GM19099 (cell line): ENCODE measurements at regions not wholly inside any gene's neighbourhood (a gene's known extent, or its start where the extent isn't known, plus 50 kb on each side); places are given as distances from the start of the nearest gene placed in this dataset.

Experiments used
- POLR2A ChIP-seq: IDR thresholded peaks from 3 replicates; pipeline ENCODE4 v1.6.1; 2011; ENCODE audit warnings: low read depth; ENCODE audit not compliant: insufficient read length; ENCODE audit errors: extremely low read depth

DNA sequence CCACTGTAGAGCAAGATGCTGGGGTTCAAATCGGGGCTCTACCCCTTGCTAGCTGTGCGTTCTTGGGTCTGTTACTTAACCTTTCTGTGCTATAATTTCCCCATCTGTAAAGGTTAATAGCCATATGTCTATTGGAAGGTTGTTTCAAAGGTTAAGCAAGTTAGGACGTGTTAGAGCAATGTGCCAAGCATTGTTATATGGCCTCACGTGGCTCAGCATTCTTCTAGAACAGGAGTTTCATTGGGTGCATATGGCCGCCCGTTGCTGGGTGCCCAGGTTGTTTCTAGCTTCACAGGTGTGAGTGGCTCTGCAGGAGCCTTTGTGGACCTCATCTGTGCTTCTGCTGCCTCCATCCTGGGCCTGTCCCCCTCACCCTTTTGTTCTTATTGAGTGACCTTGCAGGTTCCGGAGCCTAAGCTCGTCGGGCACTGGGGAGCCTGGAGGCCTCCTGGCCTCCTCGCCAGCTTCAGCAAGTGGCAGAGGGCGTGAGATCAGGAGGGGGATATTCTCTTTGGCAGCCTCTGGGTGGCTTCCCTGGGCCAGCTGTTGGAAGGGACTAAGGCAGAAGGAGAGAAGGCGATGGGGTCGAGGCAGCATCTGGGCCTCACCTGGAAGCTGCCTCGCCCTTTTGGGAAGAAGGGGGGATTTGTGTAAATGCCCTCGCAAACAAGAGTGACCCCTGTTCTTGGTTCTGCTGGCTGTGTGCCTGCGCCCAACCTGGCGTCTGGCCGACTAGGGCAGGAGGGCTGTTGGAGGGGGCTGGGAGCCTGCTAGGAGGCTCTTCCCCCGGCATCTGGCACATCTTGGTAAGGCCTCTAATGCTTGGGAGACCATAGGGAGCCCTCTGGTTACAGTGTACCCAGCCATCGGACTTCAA, 80.2 kb upstream of the CIBAR2 start:
- no peak for TF ChIP-seq POLR2A

DNA sequence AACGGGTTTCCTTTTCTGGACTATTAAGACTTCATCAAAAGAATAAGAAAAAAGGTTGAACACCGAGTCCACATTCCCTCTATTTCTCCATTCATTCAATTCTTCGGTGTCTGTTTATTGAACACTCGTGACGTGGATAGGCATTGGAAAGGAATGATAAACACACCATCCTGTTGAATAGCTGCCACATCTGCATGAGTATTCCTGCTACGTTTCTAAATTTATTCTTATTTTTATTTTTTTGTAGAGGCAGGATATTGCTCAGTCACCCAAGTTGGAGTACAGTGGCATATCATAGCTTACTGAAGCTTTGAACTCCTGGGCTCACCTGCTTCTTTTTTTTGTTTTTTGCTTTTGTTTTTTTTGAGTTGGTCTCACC, 80.8 kb upstream of the CIBAR2 start:
- TF ChIP-seq POLR2A, result no peak

DNA sequence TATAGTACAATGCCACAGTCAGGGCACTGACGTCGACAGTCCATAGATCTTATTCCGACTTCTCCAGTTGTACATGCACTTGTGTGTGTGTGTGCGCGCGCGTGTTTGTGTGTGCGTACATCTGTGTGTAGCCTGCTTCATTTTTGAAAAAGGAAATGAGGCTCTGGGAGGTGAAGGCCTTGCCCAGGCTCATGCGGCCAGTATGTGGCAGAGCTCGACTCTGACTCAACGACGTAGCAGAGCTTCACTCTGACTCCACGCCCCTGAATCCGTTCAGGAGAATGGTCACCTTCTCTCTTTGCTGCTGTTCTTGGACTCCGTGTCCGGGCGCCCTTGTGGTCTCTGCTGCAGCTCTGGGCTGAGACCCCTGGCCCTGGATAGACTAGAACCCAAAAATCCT, 81.6 kb upstream of the CIBAR2 start:
- TF ChIP-seq POLR2A, result no peak

DNA sequence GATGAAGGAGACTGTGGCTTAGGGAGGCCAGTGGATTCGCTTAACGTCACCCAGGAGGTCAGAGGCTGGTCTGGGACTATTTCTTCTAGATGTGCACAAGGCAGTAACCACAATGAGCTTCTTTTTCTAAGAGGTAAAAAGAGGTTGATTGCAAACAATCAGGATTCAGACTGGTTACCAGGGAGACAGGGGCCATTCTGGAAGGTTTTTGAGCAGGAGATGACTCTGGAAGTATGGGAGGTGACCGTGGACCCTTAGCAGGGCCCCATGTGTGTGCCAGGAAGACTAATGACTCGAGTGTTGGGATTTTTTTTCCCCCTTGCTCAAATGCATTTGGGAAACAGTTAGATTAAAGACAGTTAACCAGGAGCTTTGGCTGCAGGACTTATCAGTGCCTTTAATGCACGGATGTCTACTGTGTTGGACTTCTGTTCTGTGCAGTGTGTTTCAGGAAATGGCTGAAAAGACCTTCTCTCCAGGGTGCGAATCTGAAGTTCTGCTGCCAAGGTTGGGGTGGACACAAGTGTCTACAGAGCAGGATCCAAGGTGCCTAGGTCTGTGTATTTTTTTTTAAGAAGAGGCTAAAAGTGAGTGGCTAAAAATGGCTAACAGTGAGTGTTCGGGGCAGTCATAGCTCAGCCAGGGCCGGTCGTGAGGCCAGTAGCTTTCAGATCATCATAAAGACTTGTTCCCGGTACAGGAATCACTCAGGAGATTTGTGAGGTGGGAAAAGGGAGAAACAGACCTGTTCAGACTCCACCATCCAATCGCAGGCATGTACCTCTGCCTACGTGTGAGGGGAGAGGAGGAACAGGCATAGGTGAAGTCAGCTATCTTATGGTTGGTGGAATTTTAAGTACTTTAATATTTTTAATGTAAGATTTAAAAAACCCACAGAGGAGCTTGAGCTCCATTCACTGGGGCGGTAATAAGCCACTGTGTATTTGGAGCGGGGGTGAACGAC, 82.3 kb upstream of the CIBAR2 start:
- no peak for TF ChIP-seq POLR2A

DNA sequence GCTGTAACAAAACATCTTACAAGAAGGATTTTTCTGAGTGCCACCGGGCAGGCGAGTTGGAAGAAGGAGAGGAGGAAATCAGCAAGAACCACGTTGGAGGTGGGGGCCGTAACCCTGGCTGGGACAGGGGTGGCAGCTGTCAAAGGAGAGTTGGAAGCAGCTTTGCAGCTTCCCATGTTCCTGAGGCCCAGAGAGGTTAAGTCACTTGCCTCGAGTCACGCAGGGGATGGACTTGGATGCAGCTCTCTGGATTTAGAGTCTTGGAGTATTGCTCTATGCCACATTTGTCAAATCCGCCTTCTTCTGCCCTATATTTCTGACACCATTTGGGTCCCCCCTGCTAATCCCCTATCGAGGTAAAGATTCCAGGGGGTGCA, 83.0 kb upstream of the CIBAR2 start:
- no peak for TF ChIP-seq POLR2A

DNA sequence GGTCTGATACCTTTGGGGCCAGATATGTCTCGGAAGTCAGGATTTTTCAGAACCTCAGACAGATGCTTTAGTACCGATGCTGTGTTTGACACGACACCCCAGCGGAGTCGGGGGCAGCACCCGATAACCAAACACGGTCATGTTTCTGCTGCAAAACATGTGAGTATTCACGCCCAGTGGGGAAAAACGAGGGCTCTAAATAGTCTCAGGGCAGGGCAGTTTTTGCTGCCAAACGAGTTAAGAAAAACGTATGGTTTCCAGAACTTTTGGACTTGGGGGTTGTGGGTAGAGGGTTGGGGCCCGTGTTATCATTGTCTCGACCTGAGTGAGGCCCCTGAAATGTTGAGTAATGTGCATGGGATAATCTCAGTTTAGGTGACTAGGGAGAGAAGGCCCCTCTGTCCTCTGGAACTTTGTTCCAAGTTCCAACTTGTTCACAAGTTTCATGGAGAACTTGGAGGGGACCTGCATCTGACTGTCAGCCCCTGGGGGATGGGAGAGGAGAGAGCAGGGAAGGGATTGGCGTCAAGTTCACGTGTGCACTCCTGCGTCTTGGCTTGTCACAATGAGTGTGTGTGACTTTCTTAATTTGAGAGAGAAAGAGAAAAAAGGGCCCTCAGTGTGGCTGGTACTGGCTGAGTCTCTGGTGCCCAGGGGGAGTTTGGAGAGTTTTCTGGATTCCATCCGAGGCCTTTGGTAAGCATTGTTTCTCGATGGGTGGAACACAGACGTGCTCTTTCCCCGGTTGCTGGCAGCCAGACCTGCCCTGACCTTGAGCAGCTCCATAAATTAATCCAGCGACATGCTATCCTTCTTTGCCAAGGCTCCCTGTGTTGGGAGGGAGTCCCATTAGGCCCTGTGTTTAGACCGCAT, 83.9 kb upstream of the CIBAR2 start:
- TF ChIP-seq POLR2A, result no peak

DNA sequence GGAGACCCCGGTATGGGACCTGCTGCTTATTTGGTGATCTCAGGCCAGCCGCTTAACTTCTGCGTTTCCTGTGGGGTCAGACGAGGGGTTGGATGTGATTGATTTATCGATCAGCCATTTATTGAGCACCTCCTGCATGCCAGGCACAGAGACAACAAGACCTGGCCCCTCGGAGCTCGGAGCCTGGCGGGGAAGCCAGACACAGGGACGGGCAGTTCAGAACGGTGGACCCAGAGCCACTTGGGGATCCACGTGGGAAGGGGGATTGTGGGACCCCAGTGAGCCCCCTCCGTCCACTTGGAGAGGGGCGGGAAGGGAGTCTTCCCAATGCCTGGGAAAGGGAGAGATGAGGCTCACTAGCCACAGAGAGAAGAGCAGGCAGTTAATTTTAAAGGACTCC, 84.7 kb upstream of the CIBAR2 start:
- no peak for TF ChIP-seq POLR2A

DNA sequence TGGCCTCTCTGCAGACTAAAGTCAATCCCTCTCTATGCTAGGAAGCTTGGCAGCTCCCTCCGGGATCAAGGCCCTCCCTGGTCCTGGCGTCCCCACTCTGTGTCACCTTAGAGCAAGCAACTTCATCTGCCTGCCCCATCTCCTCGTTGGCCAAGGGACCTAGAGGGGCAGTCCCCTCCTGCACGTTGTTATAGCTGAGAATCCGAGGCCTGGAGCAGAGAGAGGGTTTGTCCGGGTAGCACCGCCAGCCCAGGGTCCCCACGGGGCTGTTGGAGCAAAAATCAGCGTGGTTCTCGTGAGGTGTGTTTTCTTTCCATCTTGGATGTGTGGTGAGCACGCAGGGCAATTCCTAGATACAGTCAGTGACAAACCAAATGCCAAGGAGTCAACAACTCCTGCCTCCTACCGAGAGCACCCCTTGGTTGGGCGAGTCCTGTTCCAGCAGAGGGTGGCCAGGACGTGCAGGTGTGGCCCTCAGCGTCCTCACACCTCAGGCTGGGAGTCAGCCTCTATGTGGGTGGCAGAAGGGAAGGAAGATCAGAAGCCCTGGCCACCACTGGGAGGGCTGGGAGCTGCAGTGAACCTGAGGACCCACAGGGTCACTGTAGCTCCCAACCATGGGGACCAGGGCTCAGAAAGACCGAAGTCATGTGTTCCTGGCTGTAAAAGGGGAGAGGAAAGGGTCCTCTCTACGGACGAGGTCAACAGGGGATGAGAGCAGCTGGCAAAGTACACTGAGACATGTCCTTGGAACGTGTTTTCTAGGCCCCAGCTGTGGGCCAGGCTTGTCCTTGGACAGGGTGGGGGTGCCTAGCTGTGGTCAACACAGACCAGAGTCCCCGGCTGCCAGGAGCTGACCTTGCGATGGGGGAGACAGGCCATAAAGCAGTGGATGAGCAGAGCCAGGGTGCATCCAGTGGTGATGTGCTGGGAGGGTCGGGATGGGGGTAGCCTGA, 85.6 kb upstream of the CIBAR2 start:
- TF ChIP-seq POLR2A, result no peak

DNA sequence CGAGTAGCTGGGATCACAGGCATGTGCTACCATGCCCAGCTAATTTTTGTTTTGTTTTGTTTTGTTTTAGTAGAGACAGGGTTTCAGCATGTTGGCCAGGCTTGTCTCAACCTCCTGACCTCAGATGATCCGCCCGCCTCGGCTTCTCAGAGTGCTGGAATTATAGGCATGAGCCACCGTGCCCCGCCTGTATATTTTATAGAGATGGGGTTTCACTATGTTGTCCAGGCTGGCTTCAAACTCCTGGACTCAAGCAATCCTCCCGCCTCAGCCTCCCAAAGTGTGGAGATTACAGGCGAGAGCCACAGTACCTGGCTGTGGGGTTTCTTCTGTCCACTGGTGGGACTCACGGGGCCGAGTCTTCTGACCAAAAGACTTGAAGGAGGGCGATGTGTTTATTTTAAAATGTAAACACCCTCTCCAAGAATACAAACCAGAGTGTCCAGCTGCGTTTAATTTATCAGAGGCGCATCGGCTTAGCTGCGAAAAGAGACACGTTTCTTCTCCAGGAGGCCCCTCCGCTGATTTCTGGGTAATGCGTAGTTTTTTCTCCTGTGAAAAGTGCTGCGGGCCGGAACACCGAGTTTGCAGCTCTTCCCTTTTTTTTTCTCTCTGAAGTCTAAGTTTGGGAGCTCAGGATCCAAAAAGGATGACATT, 86.9 kb upstream of the CIBAR2 start:
- no peak for TF ChIP-seq POLR2A

DNA sequence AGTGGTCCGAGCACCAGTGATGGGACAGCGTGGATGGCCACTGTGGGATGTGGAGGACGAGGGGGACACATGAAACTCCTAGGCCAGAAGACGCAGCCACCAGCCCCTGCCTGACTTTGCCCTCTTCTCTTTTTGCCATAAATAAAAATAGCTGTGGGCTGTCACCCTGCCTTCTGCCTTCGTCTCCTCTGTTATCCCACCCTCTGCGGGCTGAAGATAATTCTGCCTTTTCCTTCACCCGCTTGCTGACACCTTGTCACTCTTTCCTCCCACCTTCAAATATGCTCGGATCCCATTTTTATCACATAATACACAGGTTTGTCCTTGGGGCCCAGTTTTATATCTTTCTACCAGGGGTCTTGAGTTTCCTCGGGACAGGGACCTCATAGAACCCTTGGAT, 87.6 kb upstream of the CIBAR2 start:
- TF ChIP-seq POLR2A, result no peak

DNA sequence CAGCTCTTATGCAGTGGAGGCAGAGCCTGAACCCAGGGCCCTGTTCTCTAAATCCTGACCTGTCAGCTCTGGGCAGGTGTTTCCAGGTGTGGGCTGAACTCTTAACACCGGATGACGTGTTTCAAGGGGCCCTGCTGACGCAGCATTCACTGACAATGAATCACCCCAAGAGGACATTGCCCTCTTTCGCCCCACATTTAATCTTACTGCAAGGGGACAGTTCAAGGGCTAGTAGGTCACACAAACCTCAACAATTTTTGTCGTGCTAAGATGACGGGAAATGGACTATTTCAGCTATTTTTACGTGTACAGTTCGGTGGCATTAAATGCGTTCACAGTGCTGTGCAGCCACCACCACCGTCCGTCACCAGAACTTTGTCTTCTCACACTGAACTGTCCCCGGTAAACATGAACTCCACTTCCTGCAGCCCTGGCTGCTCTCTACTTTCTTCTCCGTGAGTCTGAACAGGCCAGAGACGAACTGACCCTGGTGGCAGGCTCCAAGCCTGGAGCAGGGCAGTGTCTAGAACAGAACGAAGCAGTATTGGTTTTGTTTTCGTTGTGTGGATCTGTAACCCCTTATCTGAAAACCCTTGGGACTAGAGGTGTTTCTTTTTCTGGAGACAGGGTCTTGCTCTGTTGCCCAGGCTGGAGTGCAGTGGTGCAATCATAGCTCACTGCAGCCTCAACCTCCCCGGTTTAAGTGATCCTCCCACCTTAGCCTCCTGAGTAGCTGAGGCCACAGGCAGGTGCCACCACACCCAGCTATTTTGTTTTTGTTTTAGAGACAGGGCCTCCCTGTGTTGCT, 88.4 kb upstream of the CIBAR2 start:
- no peak for TF ChIP-seq POLR2A

DNA sequence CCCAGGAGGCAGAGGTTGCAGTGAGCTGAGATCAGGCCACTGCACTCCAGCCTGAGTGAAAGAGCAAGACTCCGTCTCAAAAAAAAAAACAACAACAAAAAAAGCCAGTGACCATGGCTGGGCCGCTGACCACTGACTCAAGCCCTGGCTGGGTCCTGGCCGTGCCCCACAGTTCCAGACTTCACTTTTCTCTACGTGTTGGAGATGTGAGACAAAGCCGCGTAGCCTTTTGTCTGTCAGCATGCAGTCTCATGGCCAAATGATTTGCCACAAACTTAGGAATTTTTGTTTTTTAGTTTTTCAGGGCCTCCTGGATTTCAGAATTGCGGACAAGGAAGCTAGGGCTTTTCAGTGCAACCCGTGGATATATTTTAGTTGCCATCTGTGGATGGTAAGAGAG, 89.3 kb upstream of the CIBAR2 start:
- no peak for TF ChIP-seq POLR2A
